Parathyroid adenoma (tissue), 2 donors: ENCODE measurements at regions not wholly inside any gene's neighbourhood (a gene's known extent, or its start where the extent isn't known, plus 50 kb on each side); places are given as distances from the start of the nearest gene placed in this dataset.

Experiments used
- H2AFZ ChIP-seq: fragments of 300-600 bp; sonication (generic); one replicate; pipeline ENCODE4 v1.7.0; 2017; ENCODE audit warnings: antibody characterized with exemption, mild to moderate bottlenecking
- H3K27ac ChIP-seq: fragments of 300-600 bp; sonication (generic); one replicate; pipeline ENCODE4 v1.7.0; 2017
- H3K27me3 ChIP-seq: fragments of 300-600 bp; sonication (generic); one replicate; pipeline ENCODE4 v1.7.0; 2017; ENCODE audit warnings: low read length; ENCODE audit not compliant: control insufficient read depth, insufficient read depth
- H3K36me3 ChIP-seq: fragments of 300-600 bp; sonication (generic); one replicate; pipeline ENCODE4 v1.7.0; 2017; ENCODE audit warnings: low read length; ENCODE audit not compliant: control insufficient read depth, insufficient read depth
- H3K4me1 ChIP-seq: fragments of 300-600 bp; sonication (generic); one replicate; pipeline ENCODE4 v1.7.0; 2017; ENCODE audit warnings: control low read depth
- H3K4me2 ChIP-seq: fragments of 300-600 bp; sonication (generic); one replicate; pipeline ENCODE4 v1.7.0; 2017; ENCODE audit warnings: low read length
- H3K4me3 ChIP-seq: fragments of 300-600 bp; sonication (generic); one replicate; pipeline ENCODE4 v1.7.0; 2017; ENCODE audit warnings: low read depth, low read length
- H3K79me2 ChIP-seq: fragments of 300-600 bp; sonication (generic); one replicate; pipeline ENCODE4 v1.7.0; 2017; ENCODE audit warnings: control low read depth
- H3K9ac ChIP-seq: fragments of 300-600 bp; sonication (generic); one replicate; pipeline ENCODE4 v1.7.0; 2017; ENCODE audit warnings: mild to moderate bottlenecking
- H3K9me3 ChIP-seq: fragments of 300-600 bp; sonication (generic); one replicate; pipeline ENCODE4 v1.7.0; 2017; ENCODE audit warnings: low read length; ENCODE audit not compliant: control insufficient read depth
- TF ChIP-seq, protein P1 (sequence below): fragments of 300-600 bp; sonication (generic); IDR thresholded peaks from one replicate; pipeline ENCODE4 v1.7.0; 2017; ENCODE audit warnings: antibody characterized with exemption, mild to moderate bottlenecking
- donor health status: primary hyperparathyroidism.

GRCh38 chr11:109654091-109654490, 232.1 kb downstream of the C11orf87 start:
- no peak overlapping the region for H3K4me2 ChIP-seq

DNA sequence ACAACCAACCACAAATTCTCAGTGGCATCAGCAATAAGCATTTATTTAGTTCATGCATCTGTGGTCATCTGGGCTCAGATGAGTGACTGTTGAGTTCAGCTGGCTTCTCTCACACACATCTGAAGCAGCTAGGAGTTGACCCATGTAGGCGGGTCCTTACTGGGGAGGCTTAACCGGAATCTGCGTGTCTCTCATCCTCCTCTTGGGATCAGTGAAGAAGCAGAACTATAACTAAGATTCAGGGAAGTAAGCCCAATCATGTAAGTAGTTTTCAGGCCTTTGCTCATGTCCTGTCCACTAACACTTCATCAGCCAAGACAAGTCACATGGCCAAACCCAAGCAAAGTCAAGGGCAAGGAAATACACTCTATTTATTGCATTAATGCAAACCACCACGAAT, 236.2 kb downstream of the C11orf87 start:
- no peak overlapping the region for H3K9ac ChIP-seq
- H3K4me3 ChIP-seq: no peak overlapping the region
- no peak overlapping the region for H2AFZ ChIP-seq
- TF ChIP-seq, protein P1, sequence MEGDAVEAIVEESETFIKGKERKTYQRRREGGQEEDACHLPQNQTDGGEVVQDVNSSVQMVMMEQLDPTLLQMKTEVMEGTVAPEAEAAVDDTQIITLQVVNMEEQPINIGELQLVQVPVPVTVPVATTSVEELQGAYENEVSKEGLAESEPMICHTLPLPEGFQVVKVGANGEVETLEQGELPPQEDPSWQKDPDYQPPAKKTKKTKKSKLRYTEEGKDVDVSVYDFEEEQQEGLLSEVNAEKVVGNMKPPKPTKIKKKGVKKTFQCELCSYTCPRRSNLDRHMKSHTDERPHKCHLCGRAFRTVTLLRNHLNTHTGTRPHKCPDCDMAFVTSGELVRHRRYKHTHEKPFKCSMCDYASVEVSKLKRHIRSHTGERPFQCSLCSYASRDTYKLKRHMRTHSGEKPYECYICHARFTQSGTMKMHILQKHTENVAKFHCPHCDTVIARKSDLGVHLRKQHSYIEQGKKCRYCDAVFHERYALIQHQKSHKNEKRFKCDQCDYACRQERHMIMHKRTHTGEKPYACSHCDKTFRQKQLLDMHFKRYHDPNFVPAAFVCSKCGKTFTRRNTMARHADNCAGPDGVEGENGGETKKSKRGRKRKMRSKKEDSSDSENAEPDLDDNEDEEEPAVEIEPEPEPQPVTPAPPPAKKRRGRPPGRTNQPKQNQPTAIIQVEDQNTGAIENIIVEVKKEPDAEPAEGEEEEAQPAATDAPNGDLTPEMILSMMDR: no peak
- no peak overlapping the region for H3K27ac ChIP-seq
- H3K36me3 ChIP-seq: no peaks in the 10 kb centered on the region
- H3K4me2 ChIP-seq: no peak overlapping the region
- no peaks in the 10 kb centered on the region for H3K79me2 ChIP-seq
- H3K9me3 ChIP-seq: no peaks in the 10 kb centered on the region
- H3K27me3 ChIP-seq: no peaks in the 10 kb centered on the region
- no peaks in the 10 kb centered on the region for H3K4me1 ChIP-seq

More at GRCh38 chr11:109654091-109654490, 232.1 kb downstream of the C11orf87 start:
- Histone ChIP-seq H3K9me3 (no peaks in the 10 kb centered on the region), H3K9ac (no peak overlapping the region), H3K79me2 (no peaks in the 10 kb centered on the region), H3K27me3 (no peaks in the 10 kb centered on the region), H3K36me3 (no peaks in the 10 kb centered on the region), H3K4me1 (no peaks in the 10 kb centered on the region), H3K4me3 (no peak overlapping the region), H2AFZ (no peak overlapping the region), H3K27ac (no peak overlapping the region)
- TF ChIP-seq, protein P1: no peak

DNA sequence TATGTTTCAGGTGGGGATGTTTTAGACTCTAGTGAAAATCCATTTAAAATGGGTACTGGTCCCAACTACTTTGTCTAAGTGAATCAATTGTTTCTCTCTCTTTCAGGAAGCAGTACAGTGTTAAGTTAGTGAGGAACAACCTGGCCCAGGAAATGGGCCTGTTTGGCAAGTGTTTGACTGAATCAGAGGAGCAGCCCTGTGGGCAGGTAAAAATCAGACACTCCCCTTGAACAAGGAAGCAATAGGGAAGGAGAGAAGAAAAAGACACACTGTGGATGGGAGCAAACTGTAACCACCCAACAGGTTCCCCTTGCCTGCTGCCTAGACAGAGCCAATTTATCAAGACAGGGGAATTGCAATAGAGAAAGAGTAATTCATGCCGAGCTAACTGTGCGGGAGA, 245.7 kb downstream of the C11orf87 start:
- H3K9me3 ChIP-seq: no peaks in the 10 kb centered on the region
- H3K79me2 ChIP-seq: no peaks in the 10 kb centered on the region
- H3K27me3 ChIP-seq: no peaks in the 10 kb centered on the region
- TF ChIP-seq, protein P1: no peak
- H3K4me2 ChIP-seq: no peak overlapping the region
- H2AFZ ChIP-seq: no peak overlapping the region
- no peaks in the 10 kb centered on the region for H3K4me1 ChIP-seq
- no peak overlapping the region for H3K9ac ChIP-seq
- no peak overlapping the region for H3K4me3 ChIP-seq
- no peak overlapping the region for H3K27ac ChIP-seq
- H3K36me3 ChIP-seq: no peaks in the 10 kb centered on the region

DNA sequence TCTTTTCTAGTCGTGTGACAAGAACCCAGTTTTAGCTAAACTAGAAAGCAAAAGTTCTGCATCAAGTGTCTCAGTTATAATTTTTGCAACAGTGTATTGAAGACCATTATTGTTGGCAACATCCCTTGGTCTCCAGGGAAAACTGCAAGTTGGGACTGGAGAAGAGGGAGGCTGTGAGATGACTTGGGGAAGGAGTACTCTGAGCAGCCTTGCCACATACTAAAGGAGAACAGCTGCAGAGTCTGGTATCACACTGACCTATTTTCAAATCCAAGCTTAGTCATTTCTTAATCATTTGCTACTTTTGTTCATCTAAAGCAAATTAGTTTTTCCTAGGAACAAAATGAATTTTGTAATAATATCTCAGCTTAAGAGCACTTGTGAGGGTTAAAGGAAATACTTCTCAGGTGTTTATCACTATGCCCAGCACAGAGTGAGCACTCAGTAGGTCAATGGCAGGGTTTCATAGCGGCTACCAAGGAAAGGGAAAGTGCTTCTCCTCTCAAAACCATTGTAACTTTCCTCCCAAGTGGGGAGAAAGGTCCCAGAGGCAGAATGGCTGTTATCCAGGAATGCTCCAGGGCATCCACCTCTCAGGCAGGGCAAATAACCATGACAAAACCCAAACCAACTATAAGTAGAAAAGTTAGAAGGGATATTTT, 247.1 kb downstream of the C11orf87 start:
- no peak overlapping the region for H2AFZ ChIP-seq
- H3K4me3 ChIP-seq: no peak overlapping the region
- TF ChIP-seq, protein P1: no peak
- no peaks in the 10 kb centered on the region for H3K27me3 ChIP-seq
- no peaks in the 10 kb centered on the region for H3K9me3 ChIP-seq
- H3K4me2 ChIP-seq: no peak overlapping the region
- no peaks in the 10 kb centered on the region for H3K79me2 ChIP-seq
- no peaks in the 10 kb centered on the region for H3K4me1 ChIP-seq
- H3K27ac ChIP-seq: no peak overlapping the region
- H3K9ac ChIP-seq: no peak overlapping the region
- H3K36me3 ChIP-seq: no peaks in the 10 kb centered on the region

DNA sequence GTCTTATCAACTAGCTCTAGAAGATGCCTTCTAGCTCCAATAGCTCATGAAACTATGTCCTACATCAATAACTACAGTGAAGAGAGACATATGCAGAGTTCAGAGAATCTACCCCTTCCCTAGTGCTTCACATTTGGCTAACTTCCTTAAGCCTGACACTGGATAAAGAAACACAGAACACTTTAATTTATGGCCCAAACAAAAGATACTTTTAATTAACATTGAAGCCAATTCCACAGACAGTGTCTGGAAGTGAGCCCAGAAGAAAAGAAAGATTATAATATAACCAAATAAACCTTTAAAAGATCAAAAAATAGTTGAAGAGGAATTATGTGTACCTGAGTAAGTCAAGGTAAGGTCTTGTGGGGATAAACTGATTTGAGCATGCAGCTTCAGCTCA, 255.2 kb downstream of the C11orf87 start:
- Histone ChIP-seq H3K4me2 (no peak overlapping the region), H3K4me1 (no peaks in the 10 kb centered on the region), H3K36me3 (no peaks in the 10 kb centered on the region), H3K4me3 (no peak overlapping the region), H3K27ac (no peak overlapping the region), H3K9ac (no peak overlapping the region), H3K27me3 (no peaks in the 10 kb centered on the region), H2AFZ (no peak overlapping the region), H3K9me3 (no peaks in the 10 kb centered on the region), H3K79me2 (no peaks in the 10 kb centered on the region)
- TF ChIP-seq, protein P1: no peak
